GM21529 (cell line): ENCODE measurements at regions not wholly inside any gene's neighbourhood (a gene's known extent, or its start where the extent isn't known, plus 50 kb on each side); places are given as distances from the start of the nearest gene placed in this dataset.

ENCODE experiments used
- ATAC-seq: cut with Tn5 transposase; IDR thresholded peaks from one replicate; pipeline ENCODE4 v1.9.1; 2021; ENCODE audit not compliant: unreplicated experiment

- ATAC-seq = no peak
Observed at GRCh38 chr10:54903745-54904144, 102.7 kb upstream of the PCDH15 start.

GRCh38 chr10:54900584-54900983 lies 99.6 kb upstream of the PCDH15 start:
- no peak for ATAC-seq

GRCh38 chr10:54880996-54881395 lies 80.0 kb upstream of the PCDH15 start:
- ATAC-seq = no peak

- no peak for ATAC-seq
Observed at GRCh38 chr10:54869022-54869421, 68.0 kb upstream of the PCDH15 start.

GRCh38 chr10:54866666-54867065 lies 65.6 kb upstream of the PCDH15 start:
- ATAC-seq = no peak

GRCh38 chr10:54854843-54855242 lies 53.8 kb upstream of the PCDH15 start:
- no peak for ATAC-seq

GRCh38 chr10:54854389-54854788 lies 53.4 kb upstream of the PCDH15 start:
- ATAC-seq = no peak

- no peak for ATAC-seq
Observed at GRCh38 chr10:54853883-54854282, 52.9 kb upstream of the PCDH15 start.
